HEK293T (cell line): ENCODE measurements at regions not wholly inside any gene's neighbourhood (a gene's known extent, or its start where the extent isn't known, plus 50 kb on each side); places are given as distances from the start of the nearest gene placed in this dataset.

Experiments
- SP1 ChIP-seq: fragments of 450-650 bp; IDR thresholded peaks from 2 replicates; pipeline ENCODE4 v1.6.1; 2017
- SUZ12 ChIP-seq: fragments of 450-650 bp; IDR thresholded peaks from 2 replicates; pipeline ENCODE4 v1.6.1; 2016; ENCODE audit warnings: mild to moderate bottlenecking

- no peak for TF ChIP-seq SP1
- no peak for TF ChIP-seq SUZ12
Measured at GRCh38 chr2:10502803-10503107, 54.6 kb upstream of the ODC1 start.
